ENCODE measurements at regions not wholly inside any gene's neighbourhood (a gene's known extent, or its start where the extent isn't known, plus 50 kb on each side); places are given as distances from the start of the nearest gene placed in this dataset.

GRCh38 chr12:93048656-93049055 lies 119.6 kb upstream of the EEA1 start:
- ATAC-seq (no peak), DNase-seq (no peak)
- CTCF ChIA-PET: interaction anchor here (0.7 kb wide), 1 partner anchor 49 kb away, joined by 3 read pairs; no protein-coding TSS in a partner anchor
- Mint-ChIP-seq H3K36me3 (ENCODE audit: low read depth) (no peaks in the 10 kb centered on the region), H3K27ac (no peak overlapping the region), H3K4me1 (ENCODE audit: low read depth) (no peaks in the 10 kb centered on the region), H3K4me3 (no peak overlapping the region), H3K9me3 (no peaks in the 10 kb centered on the region), H3K27me3 (no peaks in the 10 kb centered on the region)
- TF ChIP-seq, protein P1, sequence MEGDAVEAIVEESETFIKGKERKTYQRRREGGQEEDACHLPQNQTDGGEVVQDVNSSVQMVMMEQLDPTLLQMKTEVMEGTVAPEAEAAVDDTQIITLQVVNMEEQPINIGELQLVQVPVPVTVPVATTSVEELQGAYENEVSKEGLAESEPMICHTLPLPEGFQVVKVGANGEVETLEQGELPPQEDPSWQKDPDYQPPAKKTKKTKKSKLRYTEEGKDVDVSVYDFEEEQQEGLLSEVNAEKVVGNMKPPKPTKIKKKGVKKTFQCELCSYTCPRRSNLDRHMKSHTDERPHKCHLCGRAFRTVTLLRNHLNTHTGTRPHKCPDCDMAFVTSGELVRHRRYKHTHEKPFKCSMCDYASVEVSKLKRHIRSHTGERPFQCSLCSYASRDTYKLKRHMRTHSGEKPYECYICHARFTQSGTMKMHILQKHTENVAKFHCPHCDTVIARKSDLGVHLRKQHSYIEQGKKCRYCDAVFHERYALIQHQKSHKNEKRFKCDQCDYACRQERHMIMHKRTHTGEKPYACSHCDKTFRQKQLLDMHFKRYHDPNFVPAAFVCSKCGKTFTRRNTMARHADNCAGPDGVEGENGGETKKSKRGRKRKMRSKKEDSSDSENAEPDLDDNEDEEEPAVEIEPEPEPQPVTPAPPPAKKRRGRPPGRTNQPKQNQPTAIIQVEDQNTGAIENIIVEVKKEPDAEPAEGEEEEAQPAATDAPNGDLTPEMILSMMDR (IDR thresholded peaks at IDR 0.05): no peak
- intact Hi-C loops (cut with micrococcal nuclease): no loop called here
- POLR2A ChIA-PET: no interaction called here

DNA sequence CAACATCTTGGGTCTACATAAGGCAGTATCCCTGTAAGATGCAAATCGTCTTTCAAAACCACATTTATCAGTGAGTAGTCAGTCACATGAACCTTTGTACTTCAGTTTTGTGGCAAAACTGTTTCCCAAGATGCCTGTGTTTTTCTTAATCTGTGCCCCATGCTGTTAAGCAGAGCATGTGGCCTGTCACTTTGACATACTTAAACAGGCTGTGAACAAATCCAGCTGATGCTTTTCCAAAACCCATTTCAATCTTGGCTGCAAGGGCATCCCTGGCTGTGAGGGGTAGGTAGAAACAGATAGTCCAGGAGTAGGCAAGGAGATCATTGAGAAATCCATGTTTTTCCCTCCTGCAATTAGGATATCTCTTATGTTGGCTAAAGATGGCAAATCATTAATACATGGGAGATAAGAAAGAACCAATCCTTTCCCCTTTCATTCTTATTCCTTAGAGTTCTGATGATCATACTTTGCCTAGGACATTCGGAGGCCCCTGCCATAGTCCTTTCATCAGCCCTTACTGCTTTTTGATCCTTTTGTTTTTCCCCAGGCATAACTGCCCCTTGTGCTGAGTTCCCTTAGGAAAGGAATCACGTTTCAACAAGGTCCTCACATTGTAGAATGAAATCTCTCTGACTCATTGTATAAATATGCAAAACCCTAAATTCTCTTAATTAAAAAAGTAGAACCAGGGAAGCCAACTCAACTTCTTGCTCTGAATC lies 121.1 kb upstream of the EEA1 start:
- Mint-ChIP-seq H3K27ac (no peak overlapping the region), H3K27me3 (peaks cover 5% of the 10 kb centered on the region), H3K9me3 (no peaks in the 10 kb centered on the region), H3K4me1 (ENCODE audit: low read depth) (no peaks in the 10 kb centered on the region), H3K4me3 (no peak overlapping the region), H3K36me3 (ENCODE audit: low read depth) (no peaks in the 10 kb centered on the region)
- ATAC-seq (no peak), DNase-seq (no peak)
- CTCF ChIA-PET: no interaction called here
- intact Hi-C loops (cut with micrococcal nuclease): no loop called here
- TF ChIP-seq, protein P1 (IDR thresholded peaks at IDR 0.05): no peak
- POLR2A ChIA-PET: no interaction called here

- Mint-ChIP-seq H3K4me3 (no peak overlapping the region), H3K27ac (no peak overlapping the region), H3K9me3 (no peaks in the 10 kb centered on the region), H3K4me1 (ENCODE audit: low read depth) (no peaks in the 10 kb centered on the region), H3K36me3 (ENCODE audit: low read depth) (no peaks in the 10 kb centered on the region), H3K27me3 (peaks cover 6% of the 10 kb centered on the region)
- ChIA-PET POLR2A (no interaction called here), CTCF (no interaction called here)
- DNase-seq (no peak), ATAC-seq (no peak)
- TF ChIP-seq, protein P1 (IDR thresholded peaks at IDR 0.05): no peak
- intact Hi-C loops (cut with micrococcal nuclease): no loop called here
These were observed 121.6 kb upstream of the EEA1 start for GRCh38 chr12:93050748-93051081.

GRCh38 chr12:93054021-93054420 lies 124.9 kb upstream of the EEA1 start:
- ChIA-PET POLR2A (no interaction called here), CTCF (no interaction called here)
- intact Hi-C loops (cut with micrococcal nuclease): no loop called here
- Mint-ChIP-seq H3K27ac (no peak overlapping the region), H3K4me3 (no peak overlapping the region), H3K9me3 (no peaks in the 10 kb centered on the region), H3K4me1 (ENCODE audit: low read depth) (no peaks in the 10 kb centered on the region), H3K27me3 (peaks cover 18% of the 10 kb centered on the region), H3K36me3 (ENCODE audit: low read depth) (no peaks in the 10 kb centered on the region)
- no peak for ATAC-seq
- TF ChIP-seq, protein P1 (IDR thresholded peaks at IDR 0.05): no peak
- DNase-seq: no peak

- ATAC-seq (no peak), DNase-seq (no peak)
- Mint-ChIP-seq H3K4me3 (no peak overlapping the region), H3K36me3 (ENCODE audit: low read depth) (no peaks in the 10 kb centered on the region), H3K4me1 (ENCODE audit: low read depth) (peaks cover 5% of the 10 kb centered on the region), H3K9me3 (no peaks in the 10 kb centered on the region), H3K27me3 (peaks cover 18% of the 10 kb centered on the region), H3K27ac (no peak overlapping the region)
- intact Hi-C loops (cut with micrococcal nuclease): no loop called here
- CTCF ChIA-PET: no interaction called here
- POLR2A ChIA-PET: no interaction called here
- TF ChIP-seq, protein P1 (IDR thresholded peaks at IDR 0.05): no peak
These were observed 126.1 kb upstream of the EEA1 start for GRCh38 chr12:93055221-93055620.
